ENCODE measurements at regions not wholly inside any gene's neighbourhood (a gene's known extent, or its start where the extent isn't known, plus 50 kb on each side); places are given as distances from the start of the nearest gene placed in this dataset.

DNA sequence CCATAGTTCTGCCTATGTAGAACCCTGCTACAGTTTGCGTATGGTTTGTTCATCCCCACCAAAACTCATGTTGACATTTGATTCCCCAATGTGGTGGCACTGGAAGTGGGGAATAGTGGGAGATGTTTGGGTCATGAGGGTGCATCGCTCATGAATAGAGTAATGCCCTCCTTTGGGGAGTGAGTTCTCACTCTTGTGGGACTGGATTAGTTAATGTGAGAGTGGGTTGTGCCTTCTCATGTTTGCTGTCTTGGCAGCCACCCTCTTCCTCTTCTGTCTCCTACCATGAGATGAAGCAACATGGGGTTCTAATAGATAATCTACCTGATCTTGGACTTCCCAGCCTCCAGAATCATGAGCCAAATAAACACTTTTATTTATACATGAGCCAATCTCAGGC lies 237.2 kb upstream of the APCDD1 start:
- no peak for DNase-seq (ENCODE audit: low spot score)
- TF ChIP-seq, protein P1, sequence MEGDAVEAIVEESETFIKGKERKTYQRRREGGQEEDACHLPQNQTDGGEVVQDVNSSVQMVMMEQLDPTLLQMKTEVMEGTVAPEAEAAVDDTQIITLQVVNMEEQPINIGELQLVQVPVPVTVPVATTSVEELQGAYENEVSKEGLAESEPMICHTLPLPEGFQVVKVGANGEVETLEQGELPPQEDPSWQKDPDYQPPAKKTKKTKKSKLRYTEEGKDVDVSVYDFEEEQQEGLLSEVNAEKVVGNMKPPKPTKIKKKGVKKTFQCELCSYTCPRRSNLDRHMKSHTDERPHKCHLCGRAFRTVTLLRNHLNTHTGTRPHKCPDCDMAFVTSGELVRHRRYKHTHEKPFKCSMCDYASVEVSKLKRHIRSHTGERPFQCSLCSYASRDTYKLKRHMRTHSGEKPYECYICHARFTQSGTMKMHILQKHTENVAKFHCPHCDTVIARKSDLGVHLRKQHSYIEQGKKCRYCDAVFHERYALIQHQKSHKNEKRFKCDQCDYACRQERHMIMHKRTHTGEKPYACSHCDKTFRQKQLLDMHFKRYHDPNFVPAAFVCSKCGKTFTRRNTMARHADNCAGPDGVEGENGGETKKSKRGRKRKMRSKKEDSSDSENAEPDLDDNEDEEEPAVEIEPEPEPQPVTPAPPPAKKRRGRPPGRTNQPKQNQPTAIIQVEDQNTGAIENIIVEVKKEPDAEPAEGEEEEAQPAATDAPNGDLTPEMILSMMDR (IDR thresholded peaks at IDR 0.05): no peak
- ATAC-seq (ENCODE audit: low FRiP score): no peak

DNA sequence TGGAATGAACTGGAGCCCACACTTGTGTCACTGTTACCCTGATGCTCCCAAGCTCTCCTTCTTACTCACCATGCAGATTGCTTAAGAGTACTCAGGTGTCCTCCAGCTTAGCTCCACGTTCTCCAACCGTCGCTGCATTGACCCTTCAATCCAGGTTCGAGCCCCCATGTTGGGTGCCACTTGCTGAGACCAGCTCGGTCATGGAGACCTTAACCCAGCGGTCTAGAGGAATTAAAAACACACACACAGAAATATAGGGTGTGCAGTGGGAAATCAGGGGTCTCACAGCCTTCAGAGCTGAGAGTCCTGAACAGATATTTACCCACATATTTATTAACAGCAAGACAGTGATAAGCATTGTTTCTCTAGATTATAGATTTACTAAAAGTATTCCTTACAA lies 229.1 kb upstream of the APCDD1 start:
- TF ChIP-seq, protein P1 (IDR thresholded peaks at IDR 0.05): no peak
- no peak for ATAC-seq (ENCODE audit: low FRiP score)
- no peak for DNase-seq (ENCODE audit: low spot score)

DNA sequence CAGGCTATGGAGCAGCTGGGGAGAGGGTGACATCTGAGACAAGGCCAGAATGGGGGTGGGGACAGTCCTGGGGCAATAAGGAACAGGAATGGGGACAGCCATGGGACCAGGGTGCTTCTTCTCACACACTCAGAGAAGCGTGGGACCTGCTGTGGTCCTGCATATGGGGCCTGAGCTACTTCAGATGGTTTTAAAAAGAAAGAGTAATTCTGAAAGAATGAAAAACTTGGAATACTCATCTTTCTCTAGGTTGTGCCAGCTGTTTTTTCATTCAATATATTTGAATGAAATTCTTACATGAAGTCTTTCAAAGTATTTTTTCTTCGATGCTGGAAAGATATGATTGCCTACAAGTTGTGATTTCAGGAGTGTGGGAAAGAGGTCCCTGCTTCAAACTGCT lies 227.5 kb upstream of the APCDD1 start:
- ATAC-seq (ENCODE audit: low FRiP score): no peak
- DNase-seq (ENCODE audit: low spot score): no peak
- TF ChIP-seq, protein P1 (IDR thresholded peaks at IDR 0.05): no peak

DNA sequence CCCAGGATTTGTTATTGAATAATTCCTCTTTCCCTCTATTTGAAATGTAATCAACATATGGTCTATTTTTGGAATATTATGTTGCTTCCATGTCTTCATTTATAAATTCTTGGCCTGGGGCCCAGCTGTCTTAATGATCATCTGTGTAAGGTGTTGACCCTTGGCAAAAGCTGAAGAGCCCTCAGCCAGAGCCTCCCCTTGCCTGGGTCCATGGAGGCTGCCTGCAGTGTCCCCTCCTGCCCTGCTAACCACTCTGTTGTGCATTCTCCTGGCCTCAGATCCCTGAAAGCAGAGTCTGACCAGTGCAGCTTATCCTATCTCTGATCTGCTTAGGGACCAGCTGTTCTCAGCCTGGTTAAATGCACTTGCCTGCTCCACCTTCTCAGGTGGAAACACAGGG lies 226.1 kb upstream of the APCDD1 start:
- DNase-seq (ENCODE audit: low spot score) (no peak), ATAC-seq (ENCODE audit: low FRiP score) (no peak)
- TF ChIP-seq, protein P1 (IDR thresholded peaks at IDR 0.05): no peak

DNA sequence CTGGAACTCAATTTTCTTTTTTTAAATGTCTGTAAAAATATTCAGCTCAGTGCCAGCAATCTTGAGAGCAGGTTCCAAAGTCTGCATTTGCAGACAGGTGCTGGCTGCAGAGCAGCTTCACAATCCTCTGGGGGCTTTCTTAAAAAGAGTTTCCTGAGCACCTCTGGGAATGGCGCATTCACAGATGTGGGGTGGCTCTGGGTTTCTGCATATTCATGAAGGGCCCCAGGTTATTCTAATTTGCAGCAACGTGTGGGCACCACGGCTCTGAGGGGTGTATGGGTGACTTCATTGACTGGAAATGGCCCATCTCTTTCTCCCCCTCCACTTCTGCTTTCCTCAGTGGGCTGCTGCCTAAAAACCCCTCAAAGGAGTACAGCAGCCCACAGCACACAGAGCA lies 225.0 kb upstream of the APCDD1 start:
- ATAC-seq (ENCODE audit: low FRiP score): no peak
- TF ChIP-seq, protein P1 (IDR thresholded peaks at IDR 0.05): no peak
- no peak for DNase-seq (ENCODE audit: low spot score)

DNA sequence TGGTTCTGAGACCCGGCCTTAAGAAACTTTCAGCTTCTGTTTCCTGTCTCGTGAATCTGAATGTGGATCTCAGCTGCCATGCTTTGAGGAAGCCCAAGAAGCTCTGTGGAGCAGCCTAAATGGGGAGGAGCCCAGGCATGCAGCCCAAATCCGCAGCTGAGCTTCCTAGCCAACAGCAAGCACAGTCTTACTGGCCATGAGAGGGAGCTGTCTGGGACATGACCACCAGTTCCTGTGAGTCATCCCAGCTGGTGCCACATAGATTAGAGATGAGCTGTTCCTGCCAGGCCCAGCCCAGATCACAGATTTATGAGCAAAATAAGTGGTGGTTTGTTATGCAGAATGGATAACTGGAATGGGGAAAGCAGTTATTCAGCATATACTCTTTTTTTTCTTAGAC lies 224.4 kb upstream of the APCDD1 start:
- TF ChIP-seq, protein P1 (IDR thresholded peaks at IDR 0.05): no peak
- DNase-seq (ENCODE audit: low spot score): no peak

DNA sequence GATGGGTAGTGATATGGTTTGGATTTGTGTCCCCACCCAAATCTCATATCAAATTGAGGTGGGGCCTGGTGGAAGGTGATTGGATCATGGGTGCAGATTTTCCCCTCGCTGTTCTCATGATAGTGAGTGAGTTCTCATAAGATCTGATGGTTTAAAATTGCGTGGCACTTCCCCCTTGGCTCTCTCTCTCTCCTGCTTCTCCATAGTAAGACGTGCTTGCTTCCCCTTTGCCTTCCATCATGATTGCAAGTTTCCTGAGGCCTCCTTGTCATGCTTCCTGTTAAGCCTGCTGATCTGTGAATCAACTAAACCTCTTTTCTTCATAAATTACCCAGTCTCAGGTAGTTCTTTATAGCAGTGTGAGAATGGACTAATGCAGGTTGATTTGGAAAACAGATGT lies 223.2 kb upstream of the APCDD1 start:
- no peak for DNase-seq (ENCODE audit: low spot score)
- TF ChIP-seq, protein P1 (IDR thresholded peaks at IDR 0.05): no peak
- no peak for ATAC-seq (ENCODE audit: low FRiP score)

More for the DNA sequence above, 224.4 kb upstream of the APCDD1 start:
- no peak for ATAC-seq (ENCODE audit: low FRiP score)
